IgD-negative memory B cell (primary cell): ENCODE measurements at regions not wholly inside any gene's neighbourhood (a gene's known extent, or its start where the extent isn't known, plus 50 kb on each side); places are given as distances from the start of the nearest gene placed in this dataset.

Experiments
- H3K27ac Mint-ChIP-seq, 3 donors: one replicate each; pipeline ENCODE4 v1.8.0; 2020 to 2022; ENCODE audit warnings: mild to moderate bottlenecking in 3 of 3, mixed read lengths in 3 of 3, moderate library complexity in 1 of 3
- H3K27me3 Mint-ChIP-seq: one replicate; pipeline ENCODE4 v1.8.0; 2021; ENCODE audit warnings: mixed read lengths
- H3K36me3 Mint-ChIP-seq: one replicate; pipeline ENCODE4 v1.8.0; 2020; ENCODE audit warnings: mild to moderate bottlenecking, mixed read lengths
- H3K4me1 Mint-ChIP-seq, 3 donors: one replicate each; pipeline ENCODE4 v1.8.0; 2020 to 2022; ENCODE audit warnings: mixed read lengths in 3 of 3, mild to moderate bottlenecking in 1 of 3
- H3K4me3 Mint-ChIP-seq, 4 donors: one replicate each; pipeline ENCODE4 v1.8.0; 2020 to 2022; ENCODE audit warnings: mild to moderate bottlenecking in 4 of 4, mixed read lengths in 4 of 4, moderate library complexity in 3 of 4
- H3K9me3 Mint-ChIP-seq, 3 donors: one replicate each; pipeline ENCODE4 v1.8.0; 2020 to 2021; ENCODE audit warnings: mixed read lengths in 3 of 3, mild to moderate bottlenecking in 1 of 3

GRCh38 chr2:104904889-104905288 lies 51.0 kb downstream of the POU3F3 start:
- Mint-ChIP-seq H3K36me3 (peaks cover 1% of the 10 kb centered on the region), H3K9me3 (peaks cover 0 to 4% (median 0%) of the 10 kb centered on the region in 3 donors), H3K4me3 (no peak overlapping the region), H3K4me1 (no peaks in the 10 kb centered on the region), H3K27me3 (peaks cover 6% of the 10 kb centered on the region), H3K27ac (no peak overlapping the region)

- Mint-ChIP-seq H3K36me3 (peaks cover 1% of the 10 kb centered on the region), H3K27me3 (peaks cover 8% of the 10 kb centered on the region), H3K9me3 (peaks cover 0 to 4% (median 0%) of the 10 kb centered on the region in 3 donors), H3K27ac (no peak overlapping the region), H3K4me3 (no peak overlapping the region), H3K4me1 (peaks cover 0 to 2% (median under 1%) of the 10 kb centered on the region in 3 donors)
Measured at GRCh38 chr2:104909317-104909716, 55.4 kb downstream of the POU3F3 start.

- Mint-ChIP-seq H3K4me3 (peak overlapping the region in 1 of 4 donors; percentile 13), H3K9me3 (no peaks in the 10 kb centered on the region), H3K27ac (peak overlapping the region in 1 of 3 donors; percentile 12), H3K27me3 (peaks cover 3% of the 10 kb centered on the region), H3K36me3 (no peaks in the 10 kb centered on the region), H3K4me1 (peaks cover 6 to 10% (median 8%) of the 10 kb centered on the region in 3 donors)
Measured at GRCh38 chr2:104914509-104914908, 60.6 kb downstream of the POU3F3 start.

GRCh38 chr2:104915107-104915793 lies 61.3 kb downstream of the POU3F3 start:
- Mint-ChIP-seq H3K4me3 (no peak overlapping the region), H3K4me1 (peaks cover 6 to 10% (median 8%) of the 10 kb centered on the region in 3 donors), H3K9me3 (no peaks in the 10 kb centered on the region), H3K36me3 (no peaks in the 10 kb centered on the region), H3K27me3 (peaks cover 3% of the 10 kb centered on the region), H3K27ac (peak overlapping the region in 1 of 3 donors; percentile 12)

- H3K4me1 Mint-ChIP-seq: peaks cover 8 to 13% (median 13%) of the 10 kb centered on the region in 3 donors
- peaks cover 0 to 5% (median 2%) of the 10 kb centered on the region in 3 donors for H3K9me3 Mint-ChIP-seq
- no peak overlapping the region for H3K4me3 Mint-ChIP-seq
- no peak overlapping the region for H3K27ac Mint-ChIP-seq
- H3K36me3 Mint-ChIP-seq: no peaks in the 10 kb centered on the region
- H3K27me3 Mint-ChIP-seq: peaks cover 3% of the 10 kb centered on the region
Measured at GRCh38 chr2:104919127-104919526, 65.2 kb downstream of the POU3F3 start.

- Mint-ChIP-seq H3K27ac (no peak overlapping the region), H3K4me1 (peaks cover 2 to 5% (median 4%) of the 10 kb centered on the region in 3 donors), H3K36me3 (no peaks in the 10 kb centered on the region), H3K4me3 (no peak overlapping the region), H3K27me3 (peaks cover 6% of the 10 kb centered on the region), H3K9me3 (peaks cover 0 to 5% (median 2%) of the 10 kb centered on the region in 3 donors)
Measured at GRCh38 chr2:104923665-104924064, 69.8 kb downstream of the POU3F3 start.

- Mint-ChIP-seq H3K4me1 (no peaks in the 10 kb centered on the region), H3K27me3 (peaks cover 3% of the 10 kb centered on the region), H3K4me3 (no peak overlapping the region), H3K36me3 (no peaks in the 10 kb centered on the region), H3K9me3 (no peaks in the 10 kb centered on the region), H3K27ac (no peak overlapping the region)
Measured at GRCh38 chr2:104929663-104930062, 75.7 kb downstream of the POU3F3 start.

GRCh38 chr2:104930732-104931131 lies 76.8 kb downstream of the POU3F3 start:
- no peaks in the 10 kb centered on the region for H3K4me1 Mint-ChIP-seq
- H3K27ac Mint-ChIP-seq: no peak overlapping the region
- H3K27me3 Mint-ChIP-seq: peaks cover 3% of the 10 kb centered on the region
- no peak overlapping the region for H3K4me3 Mint-ChIP-seq
- no peaks in the 10 kb centered on the region for H3K36me3 Mint-ChIP-seq
- H3K9me3 Mint-ChIP-seq: no peaks in the 10 kb centered on the region

GRCh38 chr2:104932243-104932642 lies 78.3 kb downstream of the POU3F3 start:
- Mint-ChIP-seq H3K9me3 (no peaks in the 10 kb centered on the region), H3K36me3 (no peaks in the 10 kb centered on the region), H3K4me3 (peak overlapping the region in 1 of 4 donors; percentile 56), H3K4me1 (no peaks in the 10 kb centered on the region), H3K27me3 (no peaks in the 10 kb centered on the region), H3K27ac (no peak overlapping the region)

GRCh38 chr2:104933151-104933917 lies 79.4 kb downstream of the POU3F3 start:
- H3K4me3 Mint-ChIP-seq: no peak overlapping the region
- H3K9me3 Mint-ChIP-seq: no peaks in the 10 kb centered on the region
- H3K36me3 Mint-ChIP-seq: no peaks in the 10 kb centered on the region

GRCh38 chr2:104936527-104936926 lies 82.6 kb downstream of the POU3F3 start:
- Mint-ChIP-seq H3K27me3 (no peaks in the 10 kb centered on the region), H3K27ac (peak overlapping the region in 1 of 3 donors; percentile 7), H3K4me1 (peaks cover 6 to 11% (median 10%) of the 10 kb centered on the region in 3 donors), H3K4me3 (peak overlapping the region in 1 of 4 donors; percentile 29), H3K36me3 (no peaks in the 10 kb centered on the region), H3K9me3 (no peaks in the 10 kb centered on the region)

More at GRCh38 chr2:104933151-104933917, 79.4 kb downstream of the POU3F3 start:
- H3K4me1 Mint-ChIP-seq: peaks cover 3 to 4% (median 3%) of the 10 kb centered on the region in 3 donors
- no peaks in the 10 kb centered on the region for H3K27me3 Mint-ChIP-seq
- H3K27ac Mint-ChIP-seq: no peak overlapping the region

- H3K4me3 Mint-ChIP-seq: peak overlapping the region; percentile 3 to 87 (median 62)
- H3K4me1 Mint-ChIP-seq: peaks cover 6 to 11% (median 10%) of the 10 kb centered on the region in 3 donors
- no peaks in the 10 kb centered on the region for H3K36me3 Mint-ChIP-seq
- no peaks in the 10 kb centered on the region for H3K27me3 Mint-ChIP-seq
- no peaks in the 10 kb centered on the region for H3K9me3 Mint-ChIP-seq
- H3K27ac Mint-ChIP-seq: no peak overlapping the region
Measured at GRCh38 chr2:104938231-104938941, 84.5 kb downstream of the POU3F3 start.

- Mint-ChIP-seq H3K27ac (no peak overlapping the region), H3K9me3 (no peaks in the 10 kb centered on the region), H3K4me1 (peaks cover 6 to 11% (median 10%) of the 10 kb centered on the region in 3 donors), H3K27me3 (no peaks in the 10 kb centered on the region), H3K36me3 (no peaks in the 10 kb centered on the region), H3K4me3 (no peak overlapping the region)
Measured at GRCh38 chr2:104939570-104940217, 85.8 kb downstream of the POU3F3 start.

- H3K27ac Mint-ChIP-seq: no peak overlapping the region
- H3K9me3 Mint-ChIP-seq: no peaks in the 10 kb centered on the region
- peaks cover 9% of the 10 kb centered on the region for H3K27me3 Mint-ChIP-seq
- no peak overlapping the region for H3K4me3 Mint-ChIP-seq
- peaks cover 0 to 4% (median 3%) of the 10 kb centered on the region in 3 donors for H3K4me1 Mint-ChIP-seq
- no peaks in the 10 kb centered on the region for H3K36me3 Mint-ChIP-seq
Measured at GRCh38 chr2:104944495-104944894, 90.6 kb downstream of the POU3F3 start.
